Natural killer cell (primary cell): ENCODE measurements at regions not wholly inside any gene's neighbourhood (a gene's known extent, or its start where the extent isn't known, plus 50 kb on each side); places are given as distances from the start of the nearest gene placed in this dataset.

Experiments used
- ATAC-seq, 3 donors: fragments of 150-1000 bp in 2 of 3; fragments of 200-7000 bp in 1 of 3; cut with Tn5 transposase; 1 replicate in 1 of 3; 2 replicates in 2 of 3; pipeline ENCODE4 v1.10.0; 2021; ENCODE audit warnings: mild to moderate bottlenecking in 2 of 3, moderate library complexity in 2 of 3
- DNase-seq, 2 donors: peaks; one replicate each; pipeline versions ENCODE4 v3.0.0 to v3.0.0-alpha.2; 2013 to 2021; ENCODE audit warnings: mixed read lengths in 1 of 2
- H3K27ac ChIP-seq: one replicate; pipeline ENCODE4 v1.5.1; 2013; ENCODE audit warnings: mild to moderate bottlenecking, low read length
- H3K27me3 ChIP-seq: one replicate; pipeline ENCODE4 v1.6.1; 2013; ENCODE audit warnings: low read length; ENCODE audit not compliant: control insufficient read depth, insufficient read depth
- H3K36me3 ChIP-seq: one replicate; pipeline ENCODE4 v1.6.1; 2013; ENCODE audit warnings: low read length; ENCODE audit not compliant: control insufficient read depth, insufficient read depth
- H3K4me1 ChIP-seq: one replicate; pipeline ENCODE4 v1.6.1; 2013; ENCODE audit warnings: low read length; ENCODE audit not compliant: control insufficient read depth, insufficient read depth
- H3K4me3 ChIP-seq: one replicate; pipeline ENCODE4 v1.5.1; 2013; ENCODE audit warnings: low read length
- H3K9me3 ChIP-seq: one replicate; pipeline ENCODE4 v1.6.1; 2013; ENCODE audit warnings: low read length; ENCODE audit not compliant: control insufficient read depth, insufficient read depth
- H3K27ac Mint-ChIP-seq, 2 donors: one replicate each; pipeline ENCODE4 v1.8.0; 2022; ENCODE audit warnings: mild to moderate bottlenecking in 2 of 2, mixed read lengths in 2 of 2, moderate library complexity in 1 of 2
- H3K27me3 Mint-ChIP-seq, 2 donors: one replicate each; pipeline ENCODE4 v1.8.0; 2022; ENCODE audit warnings: low read depth in 2 of 2, mixed read lengths in 2 of 2
- H3K36me3 Mint-ChIP-seq: one replicate; pipeline ENCODE4 v1.8.0; 2022; ENCODE audit warnings: mixed read lengths
- H3K4me1 Mint-ChIP-seq, 2 donors: one replicate each; pipeline ENCODE4 v1.8.0; 2022; ENCODE audit warnings: mixed read lengths in 2 of 2
- H3K4me3 Mint-ChIP-seq: one replicate; pipeline ENCODE4 v1.8.0; 2022; ENCODE audit warnings: mild to moderate bottlenecking, moderate library complexity, mixed read lengths
- H3K9me3 Mint-ChIP-seq, 2 donors: one replicate each; pipeline ENCODE4 v1.8.0; 2022; ENCODE audit warnings: mixed read lengths in 2 of 2
- CTCF ChIP-seq: fragments of 200-600 bp; IDR thresholded peaks from one replicate; pipeline ENCODE4 v1.8.0; 2022; ENCODE audit warnings: antibody characterized with exemption
- WGBS: methylation state at CpG from one replicate; pipeline ENCODE4 v1.1.7; 2013; ENCODE audit warnings: missing lambda C conversion rate; ENCODE audit not compliant: insufficient coverage; 5-methylcytosine and 5-hydroxymethylcytosine counted together
- intact Hi-C: fragments of 100-400 bp; cut with micrococcal nuclease; formaldehyde crosslinking; loops from one replicate; pipeline ENCODE4 v1.14.2; 2022

GRCh38 chr6:142698751-142699150, 246.2 kb downstream of the HIVEP2 start:
- peaks cover 0 to 8% of the 10 kb centered on the region in 2 donors for H3K4me1 Mint-ChIP-seq
- no peak for ATAC-seq
- peaks cover 0 to 2% of the 10 kb centered on the region in 2 donors for H3K27me3 Mint-ChIP-seq
- no peaks in the 10 kb centered on the region for H3K36me3 Mint-ChIP-seq
- H3K27ac ChIP-seq: no peak overlapping the region
- 94% methylated on average over 2 of the region's 2 CpGs for WGBS
- H3K4me1 ChIP-seq: peaks cover 8% of the 10 kb centered on the region
- H3K9me3 Mint-ChIP-seq: no peaks in the 10 kb centered on the region
- no peak overlapping the region for H3K4me3 Mint-ChIP-seq
- intact Hi-C loops: loop anchor here (10.0 kb wide), 1 partner anchor 246 kb away; the partner anchor contains the start of gene HIVEP2
- H3K36me3 ChIP-seq: no peaks in the 10 kb centered on the region
- H3K27ac Mint-ChIP-seq: no peak overlapping the region
- no peaks in the 10 kb centered on the region for H3K27me3 ChIP-seq
- no peak overlapping the region for H3K4me3 ChIP-seq
- no peak for TF ChIP-seq CTCF
- no peaks in the 10 kb centered on the region for H3K9me3 ChIP-seq
- no peak for DNase-seq

GRCh38 chr6:142699391-142699790, 245.6 kb downstream of the HIVEP2 start:
- intact Hi-C loops: loop anchor here (10.0 kb wide), 1 partner anchor 245 kb away; the partner anchor contains the start of gene HIVEP2
- ATAC-seq (no peak), DNase-seq (no peak)
- Mint-ChIP-seq H3K4me1 (peaks cover 0 to 8% of the 10 kb centered on the region in 2 donors), H3K27me3 (peaks cover 0 to 2% of the 10 kb centered on the region in 2 donors), H3K36me3 (no peaks in the 10 kb centered on the region), H3K27ac (no peak overlapping the region), H3K9me3 (no peaks in the 10 kb centered on the region), H3K4me3 (no peak overlapping the region)
- H3K36me3 ChIP-seq: no peaks in the 10 kb centered on the region
- H3K4me3 ChIP-seq: no peak overlapping the region
- 86% methylated on average over 2 of the region's 2 CpGs for WGBS
- H3K27me3 ChIP-seq: no peaks in the 10 kb centered on the region
- no peak overlapping the region for H3K27ac ChIP-seq
- no peaks in the 10 kb centered on the region for H3K9me3 ChIP-seq
- H3K4me1 ChIP-seq: peaks cover 8% of the 10 kb centered on the region
- no peak for TF ChIP-seq CTCF

- intact Hi-C loops: no loop called here
- no peak for DNase-seq
- Mint-ChIP-seq H3K27ac (no peak overlapping the region), H3K27me3 (no peaks in the 10 kb centered on the region), H3K4me1 (peaks cover 0 to 8% of the 10 kb centered on the region in 2 donors), H3K4me3 (no peak overlapping the region), H3K9me3 (no peaks in the 10 kb centered on the region), H3K36me3 (no peaks in the 10 kb centered on the region)
- no peak for TF ChIP-seq CTCF
- H3K9me3 ChIP-seq: no peaks in the 10 kb centered on the region
- H3K27me3 ChIP-seq: no peaks in the 10 kb centered on the region
- no peak overlapping the region for H3K4me3 ChIP-seq
- H3K36me3 ChIP-seq: no peaks in the 10 kb centered on the region
- ATAC-seq: no peak
- H3K4me1 ChIP-seq: peaks cover 8% of the 10 kb centered on the region
- H3K27ac ChIP-seq: no peak overlapping the region
- 88% methylated on average over 4 of the region's 4 CpGs for WGBS
These were observed 244.9 kb downstream of the HIVEP2 start for GRCh38 chr6:142700032-142700431.

DNA sequence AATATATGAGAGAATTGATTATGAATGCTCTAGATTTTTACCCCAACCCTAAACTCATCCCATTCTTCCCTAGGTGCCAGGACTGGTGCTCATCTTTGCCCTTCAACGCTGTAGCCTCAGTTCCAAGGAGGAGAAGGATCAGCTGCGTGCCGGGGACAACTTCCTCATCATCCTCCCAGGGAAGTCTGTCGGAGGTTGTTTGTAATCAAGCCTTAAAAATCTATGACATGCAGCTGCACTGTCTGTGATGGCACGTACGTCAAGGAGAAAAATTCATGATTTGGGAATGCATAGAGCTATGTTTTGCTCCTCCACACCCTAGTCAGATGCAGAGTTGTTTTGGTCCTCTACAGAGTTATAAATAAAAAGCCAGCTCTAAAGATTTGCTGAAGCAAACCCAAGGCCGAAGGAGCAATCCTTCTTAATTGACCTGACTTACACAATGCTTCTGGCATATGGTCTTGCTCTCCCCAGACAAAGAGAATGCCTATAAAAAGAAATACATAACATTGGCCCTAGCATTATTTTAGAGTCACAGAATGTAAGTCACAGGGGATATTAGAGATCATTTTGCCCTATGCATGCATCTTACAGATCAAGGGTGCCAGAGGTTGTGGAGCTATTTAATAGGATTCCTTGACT, 244.2 kb downstream of the HIVEP2 start:
- Histone ChIP-seq H3K4me1 (peaks cover 8% of the 10 kb centered on the region), H3K9me3 (no peaks in the 10 kb centered on the region), H3K4me3 (no peak overlapping the region), H3K27ac (no peak overlapping the region), H3K36me3 (no peaks in the 10 kb centered on the region), H3K27me3 (no peaks in the 10 kb centered on the region)
- DNase-seq: no peak
- H3K36me3 Mint-ChIP-seq: no peaks in the 10 kb centered on the region
- H3K4me3 Mint-ChIP-seq: no peak overlapping the region
- 73% methylated on average over 7 of the region's 7 CpGs for whole genome bisulfite sequencing
- no peak for TF ChIP-seq CTCF
- intact Hi-C loops: no loop called here
- H3K27me3 Mint-ChIP-seq: no peaks in the 10 kb centered on the region
- H3K9me3 Mint-ChIP-seq: no peaks in the 10 kb centered on the region
- H3K27ac Mint-ChIP-seq: no peak overlapping the region
- no peak for ATAC-seq
- peaks cover 0 to 8% of the 10 kb centered on the region in 2 donors for H3K4me1 Mint-ChIP-seq
